ENCODE measurements at regions not wholly inside any gene's neighbourhood (a gene's known extent, or its start where the extent isn't known, plus 50 kb on each side); places are given as distances from the start of the nearest gene placed in this dataset.
"Not testable (repeated sequence)": the region's sequence is repeated elsewhere in the genome, so short reads cannot be mapped to it uniquely, and the experiment has no call there.

GRCh38 chr3:144854020-144854419 lies 882.4 kb downstream of the DIPK2A start:
- not testable (repeated sequence) for TF ChIP-seq CTCF (conservative IDR thresholded peaks at IDR 0.05 in 1 of 2, IDR thresholded peaks at IDR 0.05 in 1 of 2; ENCODE audit: extremely low read depth in 1 of 2, insufficient read depth in 1 of 2, low read depth in 1 of 2, low read length in 2 of 2); EZH2 (IDR thresholded peaks at IDR 0.05; ENCODE audit: borderline replicate concordance, low read length)
